Prostate gland (tissue), 2 donors: ENCODE measurements at regions not wholly inside any gene's neighbourhood (a gene's known extent, or its start where the extent isn't known, plus 50 kb on each side); places are given as distances from the start of the nearest gene placed in this dataset.

Experiments
- CTCF ChIP-seq, 4 experiments: fragments of 200-600 bp in 2 of 4; fragments of 450-650 bp in 2 of 4; sonication (generic) in 2 of 4; IDR thresholded peaks; 1 replicate in 3 of 4; 2 replicates in 1 of 4; pipeline ENCODE4 v1.5.1; 2016 to 2019; ENCODE audit warnings: antibody characterized with exemption in 4 of 4, mild to moderate bottlenecking in 2 of 4, moderate library complexity in 2 of 4
- POLR2A ChIP-seq: fragments of 450-650 bp; IDR thresholded peaks from one replicate; pipeline ENCODE4 v1.6.1; 2016; ENCODE audit warnings: antibody characterized with exemption, mild to moderate bottlenecking

DNA sequence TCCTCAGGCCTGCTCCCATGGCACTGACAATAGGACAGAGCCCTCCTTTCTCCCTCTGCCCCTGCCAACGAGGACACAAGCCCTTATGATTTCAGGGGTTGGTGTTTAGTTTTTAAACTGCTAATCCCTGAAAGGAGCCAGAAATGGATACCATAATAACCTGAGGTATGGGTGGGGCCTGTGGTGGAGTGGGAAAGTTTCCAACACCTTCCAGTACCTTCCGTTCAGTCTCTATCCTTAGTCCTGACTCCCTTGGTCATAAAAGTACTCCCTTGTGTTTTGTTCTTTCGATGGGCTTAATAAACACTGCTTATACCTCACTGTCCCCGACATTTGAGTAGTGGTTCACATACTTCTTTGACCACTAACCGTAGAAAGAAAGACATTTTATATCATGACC lies 141.8 kb upstream of the MAGI3 start:
- TF ChIP-seq CTCF (IDR thresholded peaks at IDR 0.05) (no peak), POLR2A (no peak)
